ENCODE measurements at regions not wholly inside any gene's neighbourhood (a gene's known extent, or its start where the extent isn't known, plus 50 kb on each side); places are given as distances from the start of the nearest gene placed in this dataset.

DNA sequence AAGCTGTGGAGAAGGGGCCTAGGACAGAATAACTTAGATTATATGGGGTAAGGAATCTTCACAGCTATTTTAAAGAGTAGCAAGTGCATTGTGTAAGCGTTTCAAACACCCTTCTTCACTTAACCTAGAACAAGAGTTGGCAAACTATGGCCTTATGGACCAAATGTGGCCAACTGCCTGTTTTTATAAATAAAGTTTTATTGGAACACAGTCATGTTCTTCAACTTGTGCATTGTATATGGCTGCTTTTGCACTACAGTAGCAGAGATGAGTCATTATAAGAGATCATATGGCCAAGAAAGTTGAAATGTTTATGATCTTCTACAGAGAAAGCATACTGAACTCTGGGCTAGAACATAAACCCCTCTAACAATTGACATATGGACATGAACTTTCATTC is 187.8 kb downstream of the ETV1 start:
- TF ChIP-seq SIN3A (IDR thresholded peaks at IDR 0.05; ENCODE audit: low read depth, low read length) (no peak), POLR2A (IDR thresholded peaks at IDR 0.05; ENCODE audit: low read depth, low read length) (no peak), FOXK2 (IDR thresholded peaks at IDR 0.05) (no peak)

All from GM12878 (cell line).